NCI-H2081 (cell line): ENCODE measurements at regions not wholly inside any gene's neighbourhood (a gene's known extent, or its start where the extent isn't known, plus 50 kb on each side); places are given as distances from the start of the nearest gene placed in this dataset.
"Not testable (repeated sequence)": the region's sequence is repeated elsewhere in the genome, so short reads cannot be mapped to it uniquely, and the experiment has no call there.

Experiments
- DNase-seq, 2 experiments: peaks; one replicate each; lab custom pipeline; 2025; lab: John Stamatoyannopoulos, UW

DNA sequence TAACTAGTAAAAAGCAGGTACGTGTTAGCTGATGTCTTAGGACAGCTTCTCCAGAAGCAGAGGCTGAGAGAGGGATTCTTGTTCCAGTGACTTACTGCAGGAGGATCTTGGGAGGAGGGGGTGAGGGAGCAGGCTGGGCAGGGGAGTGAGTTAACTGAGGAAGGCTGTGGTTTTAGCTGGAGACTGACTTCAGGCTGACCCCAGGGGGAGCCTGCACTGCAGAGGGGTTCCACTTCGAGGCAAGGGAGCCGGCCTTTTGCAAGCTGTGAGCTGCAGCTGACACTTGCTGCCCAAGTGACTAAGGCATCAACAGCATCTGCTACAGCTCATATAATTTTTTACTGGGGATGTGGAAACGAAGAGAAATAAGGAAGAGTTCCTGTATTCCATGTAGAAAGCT, 50.4 kb upstream of the SOD1 start:
- no peak for DNase-seq

GRCh38 chr21:31607791-31608190, 51.7 kb upstream of the SOD1 start:
- no peak for DNase-seq

DNA sequence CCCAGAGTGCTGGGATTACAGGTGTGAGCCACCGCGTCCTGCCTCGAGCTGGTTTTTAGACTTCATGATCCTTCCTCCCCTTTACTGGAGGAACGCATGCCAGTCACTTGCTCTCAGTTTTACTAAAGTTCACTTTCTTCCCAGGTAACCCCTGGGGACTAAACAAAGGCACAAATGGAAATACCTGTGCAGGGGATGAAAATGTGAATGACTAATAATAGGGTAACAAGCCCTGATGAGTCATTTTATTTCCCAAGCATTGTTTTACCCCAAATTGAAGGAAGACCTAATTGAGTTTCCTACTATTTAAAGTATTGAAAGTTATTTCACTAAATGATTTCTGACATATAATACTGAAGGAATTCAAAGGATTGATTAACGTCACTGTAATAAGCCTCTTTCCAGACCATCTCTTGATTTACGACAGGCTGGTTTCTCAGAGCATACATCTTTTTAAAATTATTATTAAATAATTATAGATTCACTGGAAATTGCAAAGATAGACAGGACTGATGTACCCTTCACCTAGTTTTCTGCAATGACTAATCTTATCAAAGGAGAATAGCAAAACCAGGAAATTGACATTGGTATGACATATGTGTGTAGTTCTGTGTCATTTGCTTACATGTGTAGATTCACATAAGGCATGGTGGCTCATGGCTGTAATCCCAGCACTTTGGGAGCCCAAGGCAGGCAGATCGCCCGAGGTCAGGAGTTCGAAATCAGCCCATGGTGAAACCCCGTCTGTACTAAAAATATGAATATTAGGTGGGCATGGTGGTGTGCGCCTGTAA, 53.2 kb upstream of the SOD1 start:
- DNase-seq: no peak

DNA sequence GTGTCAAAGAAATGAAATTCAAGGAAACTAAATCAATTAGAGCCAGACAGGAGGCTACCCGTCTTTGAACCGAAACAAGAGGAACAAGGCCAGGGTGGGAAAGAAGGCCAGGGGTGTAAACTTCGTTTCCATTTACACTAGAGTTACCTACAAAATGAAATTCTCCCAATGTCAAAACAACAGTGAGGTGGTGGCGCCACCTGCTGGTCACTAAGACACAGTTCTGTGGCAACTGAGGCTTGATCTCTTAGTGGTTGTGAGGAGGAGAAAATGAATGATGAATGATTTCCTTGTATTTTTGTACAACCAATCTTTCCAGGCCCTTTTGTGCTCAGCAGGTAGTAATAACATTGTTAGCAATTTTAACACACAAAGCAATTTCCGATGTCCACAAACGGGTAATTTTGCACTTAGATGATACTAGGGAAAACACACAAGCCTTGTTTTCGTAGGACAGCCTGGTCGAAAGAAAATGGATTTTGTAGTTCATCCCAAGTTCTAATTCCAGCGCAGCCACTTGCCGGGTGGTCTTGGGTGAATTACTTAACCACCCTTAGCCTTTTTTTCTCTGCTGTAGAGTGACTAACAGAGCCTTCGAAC, 54.8 kb upstream of the SOD1 start:
- peak; percentile 76 to 79 for DNase-seq

DNA sequence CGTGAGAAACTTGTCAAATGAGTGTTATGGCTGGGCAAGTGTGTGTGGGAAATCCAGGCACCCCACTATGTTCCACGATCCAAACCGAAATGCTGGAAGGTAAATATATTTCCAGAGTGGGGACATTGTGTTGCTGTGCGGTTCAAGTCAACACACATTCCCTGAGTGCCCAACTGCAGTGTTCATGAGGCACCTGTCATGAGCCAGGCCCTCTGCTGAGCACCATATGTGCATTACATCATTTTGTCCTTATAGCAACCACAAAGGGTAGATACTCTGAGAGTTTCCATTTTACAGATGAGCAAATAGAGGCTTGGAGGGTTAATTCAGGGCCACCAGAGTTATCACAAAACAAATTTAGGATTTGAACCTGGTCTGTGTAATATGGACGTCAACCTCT, 59.9 kb upstream of the SOD1 start:
- DNase-seq: no peak

GRCh38 chr21:31599013-31599412, 60.5 kb upstream of the SOD1 start:
- no peak for DNase-seq

DNA sequence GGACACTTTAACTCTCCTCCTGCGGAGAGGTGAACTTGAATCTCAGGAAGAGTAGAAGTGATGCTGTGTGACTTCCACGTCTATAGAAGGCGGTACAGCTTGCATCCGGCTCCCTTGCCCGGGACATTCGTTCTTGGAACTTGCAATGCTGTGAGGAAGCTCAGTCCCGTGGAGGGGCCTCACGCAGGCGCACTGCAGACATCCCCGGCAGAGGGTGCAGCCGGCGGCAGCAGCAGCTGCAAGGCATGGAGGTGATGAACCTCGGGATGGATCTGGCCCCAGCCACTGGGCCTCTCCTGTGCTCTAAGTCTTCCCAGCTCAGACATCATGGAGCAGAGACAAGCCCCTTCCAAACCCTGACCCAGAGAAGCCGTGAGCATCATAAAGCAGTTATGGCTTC, 61.8 kb upstream of the SOD1 start:
- DNase-seq: no peak

DNA sequence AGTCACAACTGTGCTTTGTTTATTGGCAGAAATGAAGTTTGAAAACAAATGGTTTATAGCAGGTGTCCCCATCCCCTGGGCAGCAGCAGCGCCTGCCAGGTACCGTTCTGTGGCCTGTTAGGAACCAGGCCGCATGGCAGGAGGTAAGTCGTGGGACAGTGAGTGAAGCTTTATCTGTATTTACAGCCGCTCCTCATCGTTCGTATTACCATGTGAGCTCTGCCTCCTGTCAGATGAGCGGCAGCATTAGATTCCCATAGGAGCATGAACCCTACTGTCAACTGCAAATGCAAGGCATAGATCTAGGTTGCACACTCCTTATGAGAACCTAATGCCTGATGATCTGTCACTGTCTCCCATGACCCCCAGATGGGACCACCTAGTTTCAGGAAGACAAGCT, 63.4 kb upstream of the SOD1 start:
- DNase-seq: no peak

- no peak for DNase-seq
Observed at GRCh38 chr21:31594726-31595125, 64.8 kb upstream of the SOD1 start.

- no peak for DNase-seq
Observed at GRCh38 chr21:31594279-31594678, 65.2 kb upstream of the SOD1 start.

- DNase-seq: no peak
Observed at GRCh38 chr21:31592963-31593560, 66.4 kb upstream of the SOD1 start.

DNA sequence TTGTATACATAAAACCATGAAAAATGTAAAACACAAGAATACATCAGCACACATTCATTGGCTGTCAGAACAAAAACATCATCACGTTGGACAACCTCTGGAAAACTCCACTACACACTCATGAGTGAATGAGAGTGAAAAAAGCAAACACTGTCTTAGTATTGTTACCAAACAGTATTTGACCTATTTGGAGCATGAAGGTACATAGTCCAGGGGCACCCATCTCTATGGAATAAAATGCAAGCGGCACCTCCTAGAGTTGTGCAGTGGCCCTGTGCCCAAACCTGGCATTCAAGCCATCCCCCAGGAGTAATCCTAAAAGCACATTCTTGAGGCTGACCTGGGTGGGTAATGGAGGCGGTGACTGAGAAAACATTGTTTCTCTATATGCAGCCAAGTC, 67.0 kb upstream of the SOD1 start:
- DNase-seq: no peak

DNA sequence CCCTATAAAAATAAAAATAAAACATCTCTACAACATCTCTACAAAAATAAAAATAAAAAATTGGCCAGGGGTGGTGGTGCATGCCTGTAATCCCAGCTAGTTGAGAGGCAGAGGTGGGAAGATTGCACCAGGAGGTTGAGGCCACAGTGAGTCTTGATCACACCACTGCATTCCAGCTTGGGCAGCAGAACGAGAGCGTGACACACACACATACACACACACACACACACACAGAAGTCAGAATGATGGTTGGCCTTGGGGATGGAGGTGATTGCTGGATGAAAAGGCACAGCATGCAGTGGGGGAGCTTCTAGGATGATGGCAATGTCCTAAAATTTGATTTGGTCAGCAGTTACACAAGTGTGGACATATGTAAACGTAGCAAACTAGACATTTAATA, 69.7 kb upstream of the SOD1 start:
- no peak for DNase-seq

- DNase-seq: no peak
Observed at GRCh38 chr21:31586118-31586517, 73.4 kb upstream of the SOD1 start.

GRCh38 chr21:31583937-31584336, 75.6 kb upstream of the SOD1 start:
- not testable (repeated sequence) for DNase-seq

GRCh38 chr21:31583498-31583897, 76.0 kb upstream of the SOD1 start:
- DNase-seq: no peak

DNA sequence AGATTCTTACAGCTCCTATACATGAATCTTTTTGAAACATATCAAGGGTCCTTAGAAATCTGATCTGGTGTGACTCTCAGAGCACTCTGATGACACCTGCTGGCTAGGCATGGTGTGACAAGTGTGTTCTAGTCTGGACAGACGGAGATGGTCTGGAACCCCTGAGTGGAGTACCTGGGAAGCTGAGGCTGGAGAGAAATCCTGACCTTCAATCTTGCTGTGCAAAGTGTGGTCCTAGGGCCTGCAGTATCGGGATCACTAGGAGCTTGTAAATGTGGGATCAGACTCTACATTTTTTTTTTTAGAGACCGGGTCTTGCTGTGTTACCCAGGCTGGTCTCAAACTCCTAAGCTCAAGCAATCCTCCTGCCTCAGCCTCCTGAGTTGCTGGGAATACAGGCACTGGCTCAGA, 78.6 kb upstream of the SOD1 start:
- peak; percentile 57 to 66 for DNase-seq

GRCh38 chr21:31577271-31577670, 82.2 kb upstream of the SOD1 start:
- DNase-seq: no peak

GRCh38 chr21:31576428-31576827, 83.1 kb upstream of the SOD1 start:
- peak in 1 of 2 experiments; percentile 24 for DNase-seq

DNA sequence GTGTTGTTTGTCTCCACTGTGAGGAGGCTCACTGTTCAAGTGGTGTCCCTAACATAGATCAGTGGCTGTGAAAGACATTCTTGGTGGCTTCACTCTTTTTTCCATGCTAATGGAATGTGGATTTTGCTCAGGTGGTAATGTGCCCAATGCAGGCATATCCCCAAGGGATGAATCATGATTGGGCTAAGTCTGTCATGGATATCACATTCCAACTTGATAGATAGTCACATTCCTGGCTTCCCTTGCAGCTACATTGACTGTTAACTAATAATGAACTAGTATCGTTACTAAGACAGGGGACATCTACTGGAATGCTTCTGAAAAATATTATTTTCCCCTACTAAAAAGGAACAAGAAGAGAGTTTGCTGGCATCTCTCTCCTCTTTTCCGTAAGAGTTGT, 86.3 kb upstream of the SOD1 start:
- no peak for DNase-seq

DNA sequence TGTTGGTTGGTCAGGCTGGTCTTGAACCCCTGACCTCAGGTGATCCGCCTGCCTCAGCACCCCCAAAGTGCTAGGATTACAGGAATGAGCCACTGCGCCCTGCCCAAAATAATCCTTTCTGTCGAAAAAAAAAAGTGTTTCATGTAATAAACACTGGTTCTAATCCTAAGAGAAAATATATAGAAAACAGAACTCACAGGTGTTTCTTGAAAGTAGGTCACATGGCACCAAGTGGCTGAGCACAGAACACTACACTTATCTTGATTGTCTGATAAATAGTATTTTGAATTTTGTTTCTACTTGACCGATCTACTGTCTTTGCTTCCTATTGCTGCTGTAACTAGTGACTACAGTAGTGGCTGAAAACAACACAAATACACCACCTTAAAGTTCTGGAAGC, 87.6 kb upstream of the SOD1 start:
- DNase-seq: no peak

GRCh38 chr21:31570824-31571566, 88.5 kb upstream of the SOD1 start:
- DNase-seq: no peak

- no peak for DNase-seq
Observed at GRCh38 chr21:31566611-31567010, 92.9 kb upstream of the SOD1 start.
